Smooth muscle cell (in vitro differentiated cells): ENCODE measurements at regions not wholly inside any gene's neighbourhood (a gene's known extent, or its start where the extent isn't known, plus 50 kb on each side); places are given as distances from the start of the nearest gene placed in this dataset.

Source experiments
- DNase-seq: peaks from one replicate; lab custom pipeline; 2025; ENCODE audit not compliant: unreplicated experiment; lab: John Stamatoyannopoulos, UW
- H2AFZ ChIP-seq: fragments of 200-600 bp; sonication (generic); 2 replicates; pipeline ENCODE4 v1.6.0; 2016; ENCODE audit warnings: antibody characterized with exemption, low read depth, mild to moderate bottlenecking
- H3F3A ChIP-seq: fragments of 200-600 bp; sonication (generic); 2 replicates; pipeline ENCODE4 v1.6.0; 2017; ENCODE audit warnings: antibody characterized with exemption, low read depth
- H3K27ac ChIP-seq: fragments of 200-600 bp; sonication (generic); 2 replicates; pipeline ENCODE4 v1.5.1; 2016; ENCODE audit warnings: low read depth, mild to moderate bottlenecking
- H3K27me3 ChIP-seq: fragments of 200-600 bp; sonication (generic); 2 replicates; pipeline ENCODE4 v1.6.1; 2016; ENCODE audit warnings: low read depth, mild to moderate bottlenecking
- H3K36me3 ChIP-seq: fragments of 200-600 bp; sonication (generic); 2 replicates; pipeline ENCODE4 v1.5.1; 2016; ENCODE audit warnings: low read depth
- H3K4me1 ChIP-seq: fragments of 200-600 bp; sonication (generic); 2 replicates; pipeline ENCODE4 v1.5.1; 2016; ENCODE audit warnings: low read depth
- H3K4me2 ChIP-seq: fragments of 200-600 bp; sonication (generic); 2 replicates; pipeline ENCODE4 v1.6.0; 2016; ENCODE audit warnings: mild to moderate bottlenecking
- H3K4me3 ChIP-seq: fragments of 200-600 bp; sonication (generic); 2 replicates; pipeline ENCODE4 v1.5.1; 2016; ENCODE audit warnings: mild to moderate bottlenecking
- H3K79me2 ChIP-seq: fragments of 200-600 bp; sonication (generic); 2 replicates; pipeline ENCODE4 v1.6.0; 2016; ENCODE audit warnings: low read depth, mild to moderate bottlenecking
- H3K9ac ChIP-seq: fragments of 200-600 bp; sonication (generic); 2 replicates; pipeline ENCODE4 v1.6.0; 2016; ENCODE audit warnings: low read depth
- H3K9me3 ChIP-seq: fragments of 200-600 bp; sonication (generic); replicated peaks from 2 replicates; pipeline ENCODE4 v1.5.1; 2016; ENCODE audit warnings: low read depth
- H4K20me1 ChIP-seq: fragments of 200-600 bp; sonication (generic); 2 replicates; pipeline ENCODE4 v1.6.0; 2016; ENCODE audit warnings: low read depth
- WGBS: methylation state at CpG from one replicate; pipeline ENCODE4 v1.1.7; 2016; ENCODE audit warnings: low lambda C conversion rate; 5-methylcytosine and 5-hydroxymethylcytosine counted together
- TF ChIP-seq, protein P1 (sequence below): fragments of 200-600 bp; sonication (generic); IDR thresholded peaks from 2 replicates; pipeline ENCODE4 v1.5.1; 2017; ENCODE audit warnings: borderline replicate concordance, mild to moderate bottlenecking, antibody characterized with exemption; ENCODE audit not compliant: insufficient read depth, poor library complexity, severe bottlenecking

DNA sequence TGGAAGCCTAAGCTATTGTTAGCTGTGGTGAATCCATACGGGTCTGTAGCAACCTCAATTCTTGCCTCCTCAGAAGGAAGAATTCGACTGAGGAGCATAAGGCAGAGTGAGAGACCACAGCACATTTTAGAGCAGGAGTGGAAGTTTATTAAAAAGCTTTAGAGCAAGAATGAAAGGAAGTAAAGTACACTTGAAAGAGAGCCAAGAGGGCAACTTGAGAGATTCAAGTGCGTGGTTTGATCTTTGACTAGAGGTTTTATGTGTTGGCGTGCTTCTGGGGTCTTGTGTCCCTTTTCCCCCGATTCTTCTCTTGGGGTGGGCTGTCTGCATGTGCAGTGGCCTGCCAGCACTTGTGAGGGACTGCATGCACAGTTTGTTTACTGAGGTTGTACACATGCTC is 880.6 kb upstream of the INTU start:
- Histone ChIP-seq H3K4me3 (no peak overlapping the region), H3K36me3 (no peaks in the 10 kb centered on the region), H3K27ac (no peak overlapping the region), H3K9ac (no peak overlapping the region), H2AFZ (no peak overlapping the region), H4K20me1 (no peaks in the 10 kb centered on the region), H3K9me3 (no peaks in the 10 kb centered on the region), H3K4me1 (no peaks in the 10 kb centered on the region), H3K79me2 (no peaks in the 10 kb centered on the region), H3F3A (no peaks in the 10 kb centered on the region), H3K4me2 (no peak overlapping the region), H3K27me3 (no peaks in the 10 kb centered on the region)
- TF ChIP-seq, protein P1, sequence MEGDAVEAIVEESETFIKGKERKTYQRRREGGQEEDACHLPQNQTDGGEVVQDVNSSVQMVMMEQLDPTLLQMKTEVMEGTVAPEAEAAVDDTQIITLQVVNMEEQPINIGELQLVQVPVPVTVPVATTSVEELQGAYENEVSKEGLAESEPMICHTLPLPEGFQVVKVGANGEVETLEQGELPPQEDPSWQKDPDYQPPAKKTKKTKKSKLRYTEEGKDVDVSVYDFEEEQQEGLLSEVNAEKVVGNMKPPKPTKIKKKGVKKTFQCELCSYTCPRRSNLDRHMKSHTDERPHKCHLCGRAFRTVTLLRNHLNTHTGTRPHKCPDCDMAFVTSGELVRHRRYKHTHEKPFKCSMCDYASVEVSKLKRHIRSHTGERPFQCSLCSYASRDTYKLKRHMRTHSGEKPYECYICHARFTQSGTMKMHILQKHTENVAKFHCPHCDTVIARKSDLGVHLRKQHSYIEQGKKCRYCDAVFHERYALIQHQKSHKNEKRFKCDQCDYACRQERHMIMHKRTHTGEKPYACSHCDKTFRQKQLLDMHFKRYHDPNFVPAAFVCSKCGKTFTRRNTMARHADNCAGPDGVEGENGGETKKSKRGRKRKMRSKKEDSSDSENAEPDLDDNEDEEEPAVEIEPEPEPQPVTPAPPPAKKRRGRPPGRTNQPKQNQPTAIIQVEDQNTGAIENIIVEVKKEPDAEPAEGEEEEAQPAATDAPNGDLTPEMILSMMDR: no peak
- WGBS: 94% methylated on average over 5 of the region's 5 CpGs
- no peak for DNase-seq

DNA sequence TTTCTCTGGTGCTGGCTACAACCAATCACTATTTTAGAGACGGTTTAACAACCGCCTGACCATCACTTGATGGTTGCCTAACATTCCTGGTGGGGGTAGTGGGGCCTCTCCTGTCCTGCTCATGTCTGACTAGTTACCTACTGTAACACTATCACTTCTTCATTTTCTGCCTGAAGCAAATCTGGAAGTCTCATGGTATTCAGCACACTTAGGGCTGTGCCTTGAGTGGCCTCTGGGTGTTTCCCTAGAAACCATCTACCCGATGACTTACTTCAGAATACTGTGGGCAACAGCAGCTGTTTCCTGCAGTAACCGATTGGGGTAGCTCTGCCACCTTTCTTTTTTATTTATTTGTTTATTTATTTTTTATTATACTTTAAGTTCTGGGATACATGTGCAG is 880.1 kb upstream of the INTU start:
- no peaks in the 10 kb centered on the region for H4K20me1 ChIP-seq
- no peaks in the 10 kb centered on the region for H3K79me2 ChIP-seq
- 85% methylated on average over 4 of the region's 4 CpGs for WGBS
- H3K27me3 ChIP-seq: no peaks in the 10 kb centered on the region
- H3K4me2 ChIP-seq: no peak overlapping the region
- no peak for DNase-seq
- H3K27ac ChIP-seq: no peak overlapping the region
- H3K36me3 ChIP-seq: no peaks in the 10 kb centered on the region
- H2AFZ ChIP-seq: no peak overlapping the region
- H3F3A ChIP-seq: no peaks in the 10 kb centered on the region
- H3K4me3 ChIP-seq: no peak overlapping the region
- H3K4me1 ChIP-seq: no peaks in the 10 kb centered on the region
- TF ChIP-seq, protein P1: no peak
- H3K9me3 ChIP-seq: no peaks in the 10 kb centered on the region
- H3K9ac ChIP-seq: no peak overlapping the region

DNA sequence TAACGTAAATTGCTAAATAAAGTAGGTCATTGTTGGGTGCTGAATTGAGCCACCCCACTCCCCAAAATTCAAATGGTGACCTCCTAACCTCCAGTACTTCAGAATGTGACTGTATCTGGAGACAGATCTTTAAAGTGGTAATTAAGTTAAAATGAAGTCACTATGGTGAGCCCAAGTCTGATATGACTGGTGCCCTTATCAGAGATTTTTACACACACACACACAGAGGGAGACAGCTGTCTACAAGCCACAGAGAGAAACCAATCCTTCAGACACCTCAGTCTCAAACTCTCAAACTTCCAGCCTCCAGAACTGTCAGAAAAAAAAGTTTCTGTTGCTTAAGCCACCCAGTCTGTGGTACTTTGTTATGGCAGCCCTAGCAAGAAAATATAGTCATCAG is 879.2 kb upstream of the INTU start:
- TF ChIP-seq, protein P1: no peak

DNA sequence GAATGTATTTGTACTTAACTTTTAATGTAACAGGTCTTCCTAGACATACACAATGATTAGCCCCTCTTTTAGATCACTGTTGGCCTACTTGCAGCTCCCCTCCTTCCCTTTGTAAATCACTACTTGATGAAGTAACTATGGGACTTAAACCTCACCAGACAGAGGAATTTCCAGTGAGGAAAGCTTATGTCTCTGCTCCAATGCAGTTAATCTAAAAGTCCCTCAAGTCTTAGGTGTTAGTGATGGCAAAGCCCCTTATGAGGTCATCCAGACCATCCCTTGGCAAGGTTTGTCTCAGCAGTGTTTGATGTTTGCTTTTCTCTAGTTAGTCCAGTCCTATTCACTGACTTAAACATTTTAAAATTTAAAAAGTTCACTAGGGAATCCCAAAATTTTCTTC is 877.3 kb upstream of the INTU start:
- Histone ChIP-seq H3K4me2 (no peak overlapping the region), H3F3A (no peaks in the 10 kb centered on the region), H3K4me1 (no peaks in the 10 kb centered on the region), H4K20me1 (no peaks in the 10 kb centered on the region), H3K27ac (no peak overlapping the region), H2AFZ (no peak overlapping the region), H3K9ac (no peak overlapping the region), H3K4me3 (no peak overlapping the region), H3K79me2 (no peaks in the 10 kb centered on the region), H3K36me3 (no peaks in the 10 kb centered on the region), H3K9me3 (no peaks in the 10 kb centered on the region), H3K27me3 (no peaks in the 10 kb centered on the region)
- TF ChIP-seq, protein P1: no peak
- no peak for DNase-seq

More for the DNA sequence above, 879.2 kb upstream of the INTU start:
- H3K79me2 ChIP-seq: no peaks in the 10 kb centered on the region
- no peaks in the 10 kb centered on the region for H3F3A ChIP-seq
- H3K4me1 ChIP-seq: no peaks in the 10 kb centered on the region
- no peaks in the 10 kb centered on the region for H3K36me3 ChIP-seq
- no peak overlapping the region for H3K4me3 ChIP-seq
- H3K27ac ChIP-seq: no peak overlapping the region
- H3K27me3 ChIP-seq: no peaks in the 10 kb centered on the region
- H3K4me2 ChIP-seq: no peak overlapping the region
- no peak for DNase-seq
- WGBS: 82% methylated on average over 1 of the region's 1 CpG
- H2AFZ ChIP-seq: no peak overlapping the region
- no peaks in the 10 kb centered on the region for H4K20me1 ChIP-seq
- H3K9ac ChIP-seq: no peak overlapping the region
- H3K9me3 ChIP-seq: no peaks in the 10 kb centered on the region
